ENCODE measurements at regions not wholly inside any gene's neighbourhood (a gene's known extent, or its start where the extent isn't known, plus 50 kb on each side); places are given as distances from the start of the nearest gene placed in this dataset.

DNA sequence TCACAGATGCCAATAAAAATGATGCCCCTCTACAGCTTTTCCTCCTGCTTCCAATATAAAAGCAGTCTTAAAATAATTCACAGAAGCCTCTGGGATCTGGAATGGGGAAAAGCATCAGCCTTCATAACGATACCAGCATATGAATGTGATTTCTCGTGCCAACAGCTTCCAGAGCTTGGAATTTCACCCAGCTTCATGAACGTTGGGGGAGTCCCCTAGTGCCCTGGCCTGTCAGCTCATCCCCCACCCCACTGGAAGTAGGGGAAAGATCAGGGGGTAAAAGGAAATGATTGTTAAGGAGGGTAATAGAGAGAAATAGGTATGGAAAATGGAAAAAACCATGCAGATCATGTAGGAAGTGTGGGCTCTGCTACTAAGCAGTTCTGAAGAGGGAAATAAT, 253.6 kb downstream of the INHBA start:
- Histone ChIP-seq H3K4me3 (ENCODE audit: insufficient read depth, low read length, poor library complexity, severe bottlenecking) (no peak overlapping the region), H3K27me3 (ENCODE audit: low read length) (no peaks in the 10 kb centered on the region), H3F3A (ENCODE audit: insufficient read depth) (no peaks in the 10 kb centered on the region), H3K27ac (ENCODE audit: low read depth, low read length) (no peak overlapping the region), H3K79me2 (ENCODE audit: insufficient read depth, low read length) (no peaks in the 10 kb centered on the region), H3K9me3 (ENCODE audit: insufficient read depth, low read length) (no peaks in the 10 kb centered on the region), H3K4me2 (ENCODE audit: low read depth, low read length, poor library complexity, severe bottlenecking) (no peak overlapping the region), H2AFZ (ENCODE audit: low read depth, low read length, severe bottlenecking) (no peak overlapping the region), H4K20me1 (ENCODE audit: low read depth, low read length) (no peaks in the 10 kb centered on the region), H3K9me2 (replicated peaks; ENCODE audit: insufficient read depth, low read length) (no peaks in the 10 kb centered on the region), H3K36me3 (ENCODE audit: low read length) (no peaks in the 10 kb centered on the region), H3K9ac (ENCODE audit: low read length) (no peak overlapping the region)
- TF ChIP-seq, protein P1, sequence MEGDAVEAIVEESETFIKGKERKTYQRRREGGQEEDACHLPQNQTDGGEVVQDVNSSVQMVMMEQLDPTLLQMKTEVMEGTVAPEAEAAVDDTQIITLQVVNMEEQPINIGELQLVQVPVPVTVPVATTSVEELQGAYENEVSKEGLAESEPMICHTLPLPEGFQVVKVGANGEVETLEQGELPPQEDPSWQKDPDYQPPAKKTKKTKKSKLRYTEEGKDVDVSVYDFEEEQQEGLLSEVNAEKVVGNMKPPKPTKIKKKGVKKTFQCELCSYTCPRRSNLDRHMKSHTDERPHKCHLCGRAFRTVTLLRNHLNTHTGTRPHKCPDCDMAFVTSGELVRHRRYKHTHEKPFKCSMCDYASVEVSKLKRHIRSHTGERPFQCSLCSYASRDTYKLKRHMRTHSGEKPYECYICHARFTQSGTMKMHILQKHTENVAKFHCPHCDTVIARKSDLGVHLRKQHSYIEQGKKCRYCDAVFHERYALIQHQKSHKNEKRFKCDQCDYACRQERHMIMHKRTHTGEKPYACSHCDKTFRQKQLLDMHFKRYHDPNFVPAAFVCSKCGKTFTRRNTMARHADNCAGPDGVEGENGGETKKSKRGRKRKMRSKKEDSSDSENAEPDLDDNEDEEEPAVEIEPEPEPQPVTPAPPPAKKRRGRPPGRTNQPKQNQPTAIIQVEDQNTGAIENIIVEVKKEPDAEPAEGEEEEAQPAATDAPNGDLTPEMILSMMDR (IDR thresholded peaks at IDR 0.05; ENCODE audit: insufficient read depth, low read length, poor library complexity, severe bottlenecking) = no peak

DNA sequence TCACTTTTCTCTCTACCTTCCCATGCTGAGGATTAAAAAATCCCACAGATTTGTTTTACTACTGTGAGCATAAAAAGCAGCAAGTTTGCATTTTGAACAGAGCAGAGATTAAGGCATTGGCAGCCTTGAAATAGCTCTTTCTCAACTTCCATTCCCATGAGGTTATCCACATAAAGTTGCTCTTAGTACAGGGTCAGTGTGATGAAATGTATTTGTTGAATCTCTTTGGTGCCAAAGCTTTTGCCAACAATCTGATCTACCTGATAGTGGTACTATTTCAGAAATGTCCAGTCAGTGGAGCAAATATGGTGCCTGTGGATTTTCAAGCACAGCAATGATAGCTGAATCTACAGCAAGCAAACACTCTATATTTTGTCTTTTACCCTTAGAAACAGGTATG, 254.8 kb downstream of the INHBA start:
- TF ChIP-seq EZH2phosphoT487 (conservative IDR thresholded peaks at IDR 0.05; ENCODE audit: low read length) = no peak
- TF ChIP-seq, protein P1 (IDR thresholded peaks at IDR 0.05; ENCODE audit: insufficient read depth, low read length, poor library complexity, severe bottlenecking) = no peak

DNA sequence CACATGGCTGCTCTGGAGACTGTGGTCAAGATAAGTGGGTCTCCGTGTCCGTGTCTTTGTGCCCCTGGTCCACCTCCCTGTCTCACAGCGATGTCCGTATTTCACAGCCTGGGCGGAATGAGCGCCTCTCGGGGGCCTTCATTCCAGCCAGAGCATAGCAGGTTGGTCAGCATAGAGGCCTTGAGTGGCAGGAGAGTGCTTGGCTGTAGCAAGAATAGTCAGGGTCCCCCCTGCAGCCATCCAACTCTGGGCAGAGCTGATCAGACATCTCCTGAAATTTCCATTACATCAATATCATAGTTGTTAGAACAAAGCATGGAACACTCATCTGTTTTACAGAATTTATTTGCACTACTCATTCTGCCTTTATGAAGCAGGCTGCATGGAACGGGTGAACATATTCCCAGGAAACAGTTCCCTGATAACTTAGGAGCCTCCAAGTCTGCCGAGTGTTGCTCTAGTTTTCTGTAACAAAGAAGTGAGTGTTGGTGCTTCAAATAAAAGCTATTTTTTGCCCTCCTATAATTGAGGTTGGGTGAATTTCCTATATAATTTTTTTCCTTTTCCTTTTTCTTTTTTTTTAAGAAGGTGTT, 255.3 kb downstream of the INHBA start:
- Histone ChIP-seq H3K9me2 (replicated peaks; ENCODE audit: insufficient read depth, low read length) (no peaks in the 10 kb centered on the region), H3K79me2 (ENCODE audit: insufficient read depth, low read length) (no peaks in the 10 kb centered on the region), H3K9me3 (ENCODE audit: insufficient read depth, low read length) (no peaks in the 10 kb centered on the region), H3K9ac (ENCODE audit: low read length) (no peak overlapping the region), H4K20me1 (ENCODE audit: low read depth, low read length) (no peaks in the 10 kb centered on the region), H3K4me2 (ENCODE audit: low read depth, low read length, poor library complexity, severe bottlenecking) (no peak overlapping the region), H3K27ac (ENCODE audit: low read depth, low read length) (no peak overlapping the region), H2AFZ (ENCODE audit: low read depth, low read length, severe bottlenecking) (no peak overlapping the region), H3K36me3 (ENCODE audit: low read length) (no peaks in the 10 kb centered on the region), H3K4me3 (ENCODE audit: insufficient read depth, low read length, poor library complexity, severe bottlenecking) (no peak overlapping the region), H3F3A (ENCODE audit: insufficient read depth) (no peaks in the 10 kb centered on the region), H3K27me3 (ENCODE audit: low read length) (no peaks in the 10 kb centered on the region)
- TF ChIP-seq, protein P1 (IDR thresholded peaks at IDR 0.05; ENCODE audit: insufficient read depth, low read length, poor library complexity, severe bottlenecking) = no peak
- no peak for TF ChIP-seq EZH2phosphoT487 (conservative IDR thresholded peaks at IDR 0.05; ENCODE audit: low read length)

More for the DNA sequence above, 254.8 kb downstream of the INHBA start:
- H3K27me3 ChIP-seq (ENCODE audit: low read length) = no peaks in the 10 kb centered on the region
- H3K9me3 ChIP-seq (ENCODE audit: insufficient read depth, low read length) = no peaks in the 10 kb centered on the region
- H3K4me2 ChIP-seq (ENCODE audit: low read depth, low read length, poor library complexity, severe bottlenecking) = no peak overlapping the region
- H3K79me2 ChIP-seq (ENCODE audit: insufficient read depth, low read length) = no peaks in the 10 kb centered on the region
- H3K9ac ChIP-seq (ENCODE audit: low read length) = no peak overlapping the region
- H4K20me1 ChIP-seq (ENCODE audit: low read depth, low read length) = no peaks in the 10 kb centered on the region
- H3F3A ChIP-seq (ENCODE audit: insufficient read depth) = no peaks in the 10 kb centered on the region
- no peaks in the 10 kb centered on the region for H3K36me3 ChIP-seq (ENCODE audit: low read length)
- no peak overlapping the region for H3K4me3 ChIP-seq (ENCODE audit: insufficient read depth, low read length, poor library complexity, severe bottlenecking)
- H3K27ac ChIP-seq (ENCODE audit: low read depth, low read length) = no peak overlapping the region
- H2AFZ ChIP-seq (ENCODE audit: low read depth, low read length, severe bottlenecking) = no peak overlapping the region
- no peaks in the 10 kb centered on the region for H3K9me2 ChIP-seq (replicated peaks; ENCODE audit: insufficient read depth, low read length)

Measured in SU-DHL-6 (cell line).